Peyer's patch (tissue), 4 donors: ENCODE measurements at regions not wholly inside any gene's neighbourhood (a gene's known extent, or its start where the extent isn't known, plus 50 kb on each side); places are given as distances from the start of the nearest gene placed in this dataset.

Experiments used
- DNase-seq, 3 donors: peaks; one replicate each; pipeline ENCODE4 v3.0.0-alpha.2; 2017 to 2019
- H3K27ac ChIP-seq, 4 donors: fragments of 200-600 bp; sonication (generic); one replicate each; pipeline ENCODE4 v1.5.1; 2016 to 2019
- H3K27me3 ChIP-seq, 2 donors: fragments of 200-600 bp; sonication (generic); one replicate each; pipeline ENCODE4 v1.5.1; 2019
- H3K36me3 ChIP-seq, 3 donors: fragments of 200-600 bp; sonication (generic); one replicate each; pipeline ENCODE4 v1.5.1; 2016 to 2019
- H3K4me1 ChIP-seq, 4 donors: fragments of 200-600 bp; sonication (generic); one replicate each; pipeline ENCODE4 v1.5.1; 2016 to 2019
- H3K4me3 ChIP-seq, 4 donors: fragments of 200-600 bp; sonication (generic); 1 replicate in 3 of 4; 2 replicates in 1 of 4; pipeline ENCODE4 v1.5.1; 2016 to 2019; ENCODE audit warnings: mild to moderate bottlenecking in 1 of 4
- H3K9me3 ChIP-seq, 4 donors: fragments of 200-600 bp; sonication (generic); one replicate each; pipeline ENCODE4 v1.5.1; 2016 to 2019; ENCODE audit warnings: mild to moderate bottlenecking in 1 of 4
- CTCF ChIP-seq, 6 experiments: fragments of 450-650 bp in 4 of 6; fragments of 200-600 bp in 2 of 6; sonication (generic) in 1 of 6; IDR thresholded peaks; one replicate each; pipeline ENCODE4 v1.5.1; 2017 to 2019; ENCODE audit warnings: antibody characterized with exemption in 6 of 6, mild to moderate bottlenecking in 3 of 6, moderate library complexity in 1 of 6
- POLR2A ChIP-seq, 2 donors: fragments of 450-650 bp; IDR thresholded peaks; one replicate each; pipeline ENCODE4 v1.5.1; 2017; ENCODE audit warnings: antibody characterized with exemption in 2 of 2, mild to moderate bottlenecking in 2 of 2, moderate library complexity in 2 of 2

DNA sequence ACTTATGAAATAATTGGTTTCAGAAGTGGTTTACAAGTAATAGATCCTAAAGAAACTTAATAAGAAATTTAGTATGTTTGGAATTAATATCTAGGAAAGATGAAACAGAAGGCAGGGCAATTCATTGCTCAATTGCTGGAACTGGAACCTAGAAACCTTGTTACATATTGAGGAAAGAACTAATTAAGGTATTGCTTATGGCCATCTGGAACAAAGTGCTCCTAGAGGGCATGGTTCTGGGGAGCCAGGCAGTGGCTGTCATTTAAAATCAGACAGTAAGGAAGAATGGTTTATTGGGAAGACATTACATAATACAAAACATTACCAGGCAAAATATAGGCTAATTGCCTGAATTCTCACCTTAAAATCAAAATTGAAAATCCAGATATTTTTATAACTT, 224.1 kb downstream of the SLITRK6 start:
- no peaks in the 10 kb centered on the region for H3K9me3 ChIP-seq
- DNase-seq, result no peak
- H3K36me3 ChIP-seq, result no peaks in the 10 kb centered on the region
- H3K27ac ChIP-seq, result no peak overlapping the region
- H3K4me3 ChIP-seq, result no peak overlapping the region
- H3K27me3 ChIP-seq, result no peaks in the 10 kb centered on the region
- H3K4me1 ChIP-seq, result no peaks in the 10 kb centered on the region
- TF ChIP-seq POLR2A (IDR thresholded peaks at IDR 0.05), result no peak
- no peak for TF ChIP-seq CTCF (IDR thresholded peaks at IDR 0.05)

DNA sequence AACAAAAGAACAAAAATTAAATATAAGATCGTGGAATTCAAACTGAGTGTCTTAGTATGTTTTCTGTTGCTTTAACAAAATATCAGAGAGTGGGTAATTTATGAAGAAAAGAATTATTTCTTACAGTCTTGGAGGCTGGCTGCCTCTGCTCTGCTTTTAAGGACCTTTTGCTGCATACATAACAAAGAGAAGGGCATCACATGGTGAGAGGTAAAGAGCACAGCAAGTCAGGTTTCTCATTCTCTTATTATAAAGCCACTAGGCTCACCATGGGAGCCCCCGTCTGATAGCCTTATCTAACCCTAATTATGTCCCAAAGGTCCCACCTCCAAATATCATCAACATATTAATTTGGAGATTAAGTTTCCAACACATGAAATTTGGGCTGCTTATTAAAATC, 231.3 kb downstream of the SLITRK6 start:
- Histone ChIP-seq H3K9me3 (no peaks in the 10 kb centered on the region), H3K27ac (no peak overlapping the region), H3K27me3 (no peaks in the 10 kb centered on the region), H3K4me3 (no peak overlapping the region), H3K4me1 (no peaks in the 10 kb centered on the region), H3K36me3 (no peaks in the 10 kb centered on the region)
- DNase-seq, result no peak
- TF ChIP-seq CTCF (IDR thresholded peaks at IDR 0.05) (no peak), POLR2A (IDR thresholded peaks at IDR 0.05) (no peak)

DNA sequence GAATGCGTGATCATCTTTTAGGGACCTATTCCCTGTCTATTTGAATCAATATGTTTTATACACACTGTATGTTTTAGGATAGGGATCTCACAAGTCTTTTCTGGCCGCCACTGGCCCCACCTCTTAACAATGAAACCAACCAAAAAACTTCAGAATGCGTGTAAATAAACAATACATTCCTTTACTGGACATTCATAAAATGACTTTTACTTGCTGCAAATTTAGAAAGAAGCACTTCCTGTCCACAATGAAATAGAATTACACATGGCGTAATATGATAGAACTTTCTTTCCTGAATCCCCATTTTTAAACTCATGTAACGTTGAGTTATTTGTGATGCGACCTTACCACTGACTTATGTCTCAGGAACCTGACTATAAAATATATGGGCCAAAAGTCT, 233.6 kb downstream of the SLITRK6 start:
- no peaks in the 10 kb centered on the region for H3K4me1 ChIP-seq
- no peak for TF ChIP-seq POLR2A (IDR thresholded peaks at IDR 0.05)
- TF ChIP-seq CTCF (IDR thresholded peaks at IDR 0.05), result no peak
- no peaks in the 10 kb centered on the region for H3K27me3 ChIP-seq

DNA sequence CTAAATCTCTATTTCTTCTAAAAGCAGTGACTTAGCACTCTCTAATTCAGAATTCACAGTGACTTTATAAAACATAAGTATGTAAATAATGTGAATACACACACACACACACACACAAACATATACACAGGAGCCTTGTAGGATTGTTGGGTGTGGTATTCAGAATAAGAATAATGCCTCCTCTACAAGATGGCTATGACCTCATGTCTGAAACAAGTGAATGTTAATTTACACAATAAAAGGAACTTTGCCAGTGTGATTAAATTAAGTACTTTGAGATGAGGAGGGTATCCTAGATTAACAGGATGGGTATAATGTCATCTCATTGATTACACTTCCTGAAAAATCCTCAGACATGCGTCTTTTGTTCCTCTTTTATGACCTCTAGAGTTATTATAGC, 234.6 kb downstream of the SLITRK6 start:
- Histone ChIP-seq H3K4me1 (no peaks in the 10 kb centered on the region), H3K27me3 (no peaks in the 10 kb centered on the region), H3K36me3 (no peaks in the 10 kb centered on the region), H3K9me3 (no peaks in the 10 kb centered on the region), H3K27ac (no peak overlapping the region), H3K4me3 (no peak overlapping the region)
- DNase-seq, result no peak
- no peak for TF ChIP-seq CTCF (IDR thresholded peaks at IDR 0.05)
- TF ChIP-seq POLR2A (IDR thresholded peaks at IDR 0.05), result no peak

More for the DNA sequence above, 233.6 kb downstream of the SLITRK6 start:
- Histone ChIP-seq H3K4me3 (no peak overlapping the region), H3K36me3 (no peaks in the 10 kb centered on the region), H3K27ac (no peak overlapping the region), H3K9me3 (no peaks in the 10 kb centered on the region)
- DNase-seq, result no peak

DNA sequence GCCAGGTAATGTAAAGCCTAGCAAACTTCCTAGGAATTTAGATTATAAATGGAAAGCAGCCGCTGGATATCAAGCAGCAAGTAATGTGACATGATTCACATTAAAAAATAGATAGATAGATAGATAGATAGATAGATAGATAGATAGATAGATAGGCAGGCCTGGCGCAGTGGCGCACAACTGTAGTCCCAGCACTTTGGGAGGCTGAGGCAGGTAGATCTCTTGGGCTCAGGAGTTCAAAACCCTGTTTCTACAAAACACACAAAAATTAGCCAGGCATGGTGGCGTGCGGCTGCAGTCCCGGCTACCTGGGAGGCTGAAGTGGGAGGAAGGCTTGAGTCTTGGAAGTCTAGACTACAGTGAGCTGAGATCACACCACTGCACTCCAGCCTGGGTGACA, 236.9 kb downstream of the SLITRK6 start:
- Histone ChIP-seq H3K36me3 (no peaks in the 10 kb centered on the region), H3K27ac (no peak overlapping the region), H3K27me3 (no peaks in the 10 kb centered on the region), H3K9me3 (no peaks in the 10 kb centered on the region), H3K4me1 (no peaks in the 10 kb centered on the region), H3K4me3 (no peak overlapping the region)
- TF ChIP-seq POLR2A (IDR thresholded peaks at IDR 0.05) (no peak), CTCF (IDR thresholded peaks at IDR 0.05) (no peak)
- DNase-seq, result no peak
